GM23248 (cell line): ENCODE measurements at regions not wholly inside any gene's neighbourhood (a gene's known extent, or its start where the extent isn't known, plus 50 kb on each side); places are given as distances from the start of the nearest gene placed in this dataset.

Experiments
- EZH2 ChIP-seq: fragments of 200-600 bp; sonication (generic); IDR thresholded peaks from 2 replicates; pipeline ENCODE4 v1.6.1; 2018; ENCODE audit warnings: antibody characterized with exemption, mild to moderate bottlenecking; ENCODE audit not compliant: insufficient read depth, poor library complexity, severe bottlenecking
- EZH2phosphoT487 ChIP-seq: fragments of 200-600 bp; sonication (generic); IDR thresholded peaks from 2 replicates; pipeline ENCODE4 v1.6.1; 2018; ENCODE audit warnings: antibody characterized with exemption, moderate library complexity, mild to moderate bottlenecking, low read depth; ENCODE audit not compliant: insufficient read depth

DNA sequence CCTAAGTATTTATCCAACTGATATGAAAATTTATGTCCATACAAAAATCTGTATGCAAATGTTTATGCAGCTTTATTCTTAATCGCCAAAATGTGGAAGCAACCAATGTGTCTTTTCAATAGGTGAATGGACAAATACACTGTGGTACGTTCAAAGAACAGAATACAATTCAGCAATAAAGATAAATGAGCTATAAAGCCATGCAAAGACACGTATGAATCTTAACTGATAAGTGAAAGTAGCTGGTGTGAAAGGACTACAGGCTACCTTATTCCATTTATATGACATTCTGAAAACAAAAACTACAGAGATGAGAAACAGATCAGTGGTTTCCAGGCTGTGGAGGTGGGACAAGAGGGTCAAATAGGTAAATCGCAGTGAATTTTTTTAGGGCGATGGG, 419.6 kb upstream of the B3GALT2 start:
- TF ChIP-seq EZH2 (no peak), EZH2phosphoT487 (no peak)
